ENCODE measurements at regions not wholly inside any gene's neighbourhood (a gene's known extent, or its start where the extent isn't known, plus 50 kb on each side); places are given as distances from the start of the nearest gene placed in this dataset.
"Not testable (repeated sequence)": the region's sequence is repeated elsewhere in the genome, so short reads cannot be mapped to it uniquely, and the experiment has no call there.

DNA sequence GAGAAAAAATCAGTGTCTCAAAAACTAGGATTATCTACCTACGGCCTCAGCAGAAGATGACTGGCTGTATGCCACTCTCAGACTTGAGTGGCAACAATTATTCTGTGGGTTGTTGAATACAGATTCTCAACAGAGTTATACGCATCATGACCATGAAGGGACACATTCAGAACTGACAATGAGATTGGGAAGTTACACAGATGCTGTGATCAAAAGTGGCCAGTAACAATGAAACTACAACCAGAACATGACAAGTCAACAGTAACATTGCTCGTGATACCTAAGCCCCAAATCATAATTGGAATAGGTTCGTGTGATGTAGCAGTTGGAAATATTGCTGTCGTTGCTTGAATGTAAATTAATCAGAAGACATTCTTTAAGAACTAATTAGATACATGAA lies 957.5 kb upstream of the CDH9 start:
- DNase-seq, result no peak

DNA sequence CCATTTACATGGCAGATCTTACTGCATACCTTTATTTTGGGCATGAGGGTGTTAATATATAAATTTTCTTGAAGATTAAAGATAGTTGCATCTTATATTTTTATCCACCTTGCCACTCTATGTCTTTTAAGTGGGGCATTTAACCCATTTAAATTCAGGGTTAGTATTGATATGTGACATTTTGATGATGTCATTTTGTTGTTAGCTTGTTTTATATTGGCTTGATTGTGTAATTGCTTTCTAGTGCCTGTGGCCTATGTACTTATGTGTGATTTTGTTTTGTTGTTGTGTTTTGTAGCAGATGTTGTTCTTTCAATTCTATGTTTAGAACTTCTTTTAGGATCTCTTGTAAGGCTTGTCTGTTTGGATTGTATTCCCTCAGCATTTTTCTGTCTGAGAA lies 939.9 kb upstream of the CDH9 start:
- no peak for DNase-seq

DNA sequence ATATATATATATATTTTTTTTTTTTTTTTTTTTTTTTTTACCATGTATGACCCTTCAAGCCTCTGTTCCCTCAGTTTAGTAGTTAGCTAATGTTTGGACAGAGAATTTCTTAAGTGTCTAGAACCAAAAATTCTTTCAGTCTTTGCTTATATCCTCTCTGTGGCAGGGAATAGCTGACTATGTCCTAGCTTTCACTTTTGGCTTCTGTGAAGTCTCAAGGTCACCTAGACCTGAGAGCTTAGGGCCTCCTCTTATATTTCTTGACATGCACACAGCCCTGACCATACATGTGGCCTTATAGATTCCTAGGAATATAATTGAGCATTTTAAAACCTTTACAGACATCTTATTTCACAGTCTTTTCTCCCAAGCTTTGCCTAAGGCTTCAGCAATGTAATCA lies 930.8 kb upstream of the CDH9 start:
- DNase-seq, result no peak

DNA sequence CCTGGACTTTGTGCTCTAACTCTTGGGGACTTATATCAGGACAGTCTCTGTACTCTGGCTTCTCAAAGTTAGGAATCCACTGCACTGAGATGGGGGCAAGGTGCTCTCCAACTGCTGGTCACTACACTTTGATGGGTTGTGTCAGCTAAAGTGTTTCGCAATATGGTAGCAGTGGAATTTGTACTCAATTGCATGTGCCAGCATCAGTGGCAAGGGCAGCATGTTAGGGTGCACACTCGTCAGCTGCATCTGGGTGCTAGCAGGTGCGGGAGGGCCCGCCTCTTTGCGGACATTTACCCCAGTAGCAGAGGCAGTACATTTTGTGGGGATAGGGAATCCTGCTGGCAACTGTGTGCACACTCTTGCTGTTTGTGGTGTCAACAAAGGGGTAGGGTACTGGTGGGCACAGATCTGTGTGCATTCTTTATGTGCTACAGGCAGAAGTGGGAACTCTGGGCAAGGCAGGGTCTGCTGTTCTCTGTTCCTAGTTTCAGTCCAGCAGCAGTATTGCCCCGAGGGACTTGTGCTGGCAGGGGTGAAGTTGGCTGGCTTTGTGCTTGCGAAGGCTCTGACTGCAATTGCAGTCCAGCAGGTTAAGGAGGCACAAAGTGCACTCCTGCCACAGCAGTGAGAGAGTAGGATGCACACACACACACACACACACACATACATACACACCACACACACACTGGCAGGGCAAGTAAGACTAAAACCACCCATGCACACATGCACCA lies 924.8 kb upstream of the CDH9 start:
- DNase-seq, result no peak

DNA sequence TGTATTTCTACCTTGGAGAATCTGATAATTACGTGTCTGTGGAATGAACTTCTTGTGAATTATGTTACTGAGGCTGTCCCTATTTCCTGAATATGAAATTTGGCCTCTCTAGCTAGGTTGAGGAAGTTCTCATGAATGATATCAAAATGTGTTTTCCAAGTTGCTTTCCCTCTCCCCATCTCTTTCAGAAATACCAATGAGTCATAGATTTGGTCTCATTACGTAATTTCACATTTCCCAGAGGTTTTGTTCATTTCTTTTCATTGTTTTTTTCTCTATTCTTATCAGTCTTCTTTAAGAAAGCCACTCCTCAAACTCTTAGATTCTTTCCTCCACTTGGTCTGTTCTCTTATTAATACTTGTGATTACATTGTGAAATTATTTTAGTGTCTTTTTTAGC lies 923.8 kb upstream of the CDH9 start:
- DNase-seq, result no peak

DNA sequence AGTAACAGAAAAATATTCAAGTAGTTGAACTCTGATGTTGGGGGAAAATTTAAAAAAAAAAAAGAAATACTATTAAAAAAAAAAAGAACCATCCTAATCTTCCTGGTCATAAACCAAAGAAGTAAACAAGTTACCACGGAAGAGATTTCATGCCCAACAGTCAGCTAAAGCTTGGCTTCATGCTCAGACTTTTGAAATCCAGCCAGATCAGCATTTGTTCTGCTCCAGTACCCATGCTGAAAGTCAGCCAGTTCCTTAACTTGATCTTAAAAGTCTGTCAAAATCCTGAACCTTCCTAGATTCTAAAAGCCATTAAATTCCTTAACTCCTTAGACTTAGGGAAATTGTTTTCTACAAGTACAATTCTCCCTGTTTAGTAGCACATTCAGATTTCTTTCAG lies 908.7 kb upstream of the CDH9 start:
- no peak for DNase-seq

DNA sequence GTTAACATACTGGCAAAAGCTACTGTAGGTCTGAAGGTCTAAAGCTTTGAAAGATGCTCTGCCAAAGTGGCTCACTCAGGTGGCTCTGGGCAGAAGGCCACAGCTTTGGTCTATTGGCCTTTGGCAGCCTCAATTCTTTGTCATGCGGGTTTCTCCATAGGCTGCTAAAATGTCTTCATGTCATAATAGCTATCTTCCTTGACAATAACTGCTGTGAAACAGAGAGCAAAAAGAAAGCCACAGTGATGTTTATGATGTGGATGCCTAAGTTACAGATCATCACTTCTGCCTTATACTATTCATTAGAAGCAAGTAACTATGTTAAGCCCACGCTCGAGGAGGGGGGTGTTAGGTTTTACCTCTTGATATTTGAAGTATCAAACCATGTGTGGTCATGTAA lies 906.1 kb upstream of the CDH9 start:
- DNase-seq, result no peak

DNA sequence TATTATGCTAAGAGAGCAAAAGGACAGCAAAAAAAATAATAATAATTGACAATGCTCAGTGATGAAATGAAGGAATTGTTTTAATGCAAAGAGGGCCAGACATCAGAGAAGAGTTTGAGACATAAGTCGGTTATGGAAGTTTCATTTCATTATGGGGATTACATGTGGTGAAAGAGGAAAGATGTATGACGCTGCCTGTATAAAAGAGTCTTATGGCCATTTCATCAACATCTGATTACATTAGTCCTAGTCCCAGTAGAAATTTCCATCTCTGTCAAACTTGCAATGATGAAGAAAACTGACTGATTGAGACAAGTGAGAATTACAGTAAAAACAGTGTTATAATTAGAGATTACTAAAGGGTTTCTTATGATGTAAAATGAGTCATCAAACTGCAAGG lies 900.6 kb upstream of the CDH9 start:
- no peak for DNase-seq

DNA sequence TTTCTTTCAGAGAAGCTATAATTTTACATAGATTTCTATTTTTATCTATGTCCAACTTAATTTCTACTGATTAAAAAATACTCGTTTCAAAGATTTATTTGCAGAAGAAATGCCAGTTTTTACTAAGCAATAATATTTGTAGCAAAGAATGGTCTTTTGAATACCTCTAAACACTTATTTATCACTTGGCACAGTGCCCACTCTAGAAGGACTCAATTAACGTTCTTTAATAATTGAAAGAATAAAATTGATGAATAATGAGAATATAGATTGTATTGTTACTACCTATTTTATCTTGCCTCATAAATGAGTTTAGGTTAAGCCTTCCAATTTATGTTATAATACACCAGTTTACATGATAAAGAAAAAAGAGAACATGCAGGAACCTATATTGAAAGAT lies 889.7 kb upstream of the CDH9 start:
- DNase-seq, result no peak

DNA sequence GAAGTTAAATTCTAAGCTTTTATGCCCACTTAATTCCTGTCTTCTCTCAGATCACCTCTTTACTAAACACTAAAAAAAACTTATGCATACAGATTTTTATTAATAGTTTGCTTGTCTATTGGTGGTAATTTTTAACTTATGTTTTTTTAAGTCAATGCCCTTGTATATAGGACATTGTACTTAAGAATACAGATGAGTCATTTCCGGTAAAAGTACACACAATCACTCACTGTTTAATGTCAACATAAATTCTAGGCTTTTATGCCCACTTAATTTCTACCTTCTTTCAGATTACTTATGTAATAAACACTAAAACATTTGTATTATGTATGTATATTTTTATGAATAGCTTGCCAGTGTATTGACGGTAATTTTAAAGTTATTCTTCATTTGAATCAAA lies 872.8 kb upstream of the CDH9 start:
- DNase-seq, result no peak

DNA sequence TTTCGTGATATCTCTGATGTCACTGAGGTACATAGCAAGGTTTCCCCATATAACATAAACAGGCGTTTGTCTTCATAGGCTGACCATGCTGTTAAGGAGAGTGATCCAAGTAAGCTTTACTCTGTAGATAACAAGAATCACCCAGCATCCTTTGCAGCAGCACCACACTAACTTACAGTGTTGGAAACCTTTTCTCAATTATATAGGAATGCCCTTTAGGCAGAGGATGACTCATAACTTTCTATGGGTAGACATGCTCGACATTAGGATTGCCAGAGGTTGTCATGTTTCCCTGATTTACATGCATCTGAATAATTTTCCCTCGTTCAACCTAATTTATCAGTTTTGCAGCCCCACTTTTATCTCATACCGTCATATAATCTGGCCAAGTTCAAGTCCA lies 870.0 kb upstream of the CDH9 start:
- no peak for DNase-seq

DNA sequence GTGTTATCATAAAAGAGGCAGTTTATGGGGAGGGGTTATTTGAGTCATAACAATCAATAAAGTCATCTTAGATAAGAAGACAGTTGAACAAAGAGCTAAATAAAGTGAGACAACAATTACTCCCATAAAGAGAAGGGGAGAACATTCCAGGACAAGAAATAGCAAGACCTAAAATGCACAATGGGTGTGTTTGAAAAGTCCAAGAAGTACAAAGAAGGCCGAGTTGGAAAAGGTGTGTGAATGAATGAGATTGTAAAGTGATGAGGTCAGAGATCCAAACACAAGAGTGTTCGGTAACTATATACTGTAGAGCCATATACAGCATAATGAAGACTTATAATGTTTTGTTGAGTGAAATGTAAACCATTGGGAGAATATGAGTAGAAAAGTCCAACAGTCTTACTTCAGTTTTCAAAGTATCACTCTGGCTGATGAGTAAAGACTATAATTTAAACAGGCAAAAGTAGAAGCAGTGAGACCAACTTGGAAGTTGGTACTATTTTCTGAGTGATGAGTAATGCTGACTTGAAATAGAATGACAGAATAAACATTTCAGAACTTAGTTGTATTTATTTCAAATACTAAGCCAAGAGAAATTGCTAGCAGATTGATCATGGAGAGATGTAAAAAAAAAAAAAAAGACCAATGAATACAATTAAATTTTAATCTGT lies 868.7 kb upstream of the CDH9 start:
- DNase-seq, result no peak

DNA sequence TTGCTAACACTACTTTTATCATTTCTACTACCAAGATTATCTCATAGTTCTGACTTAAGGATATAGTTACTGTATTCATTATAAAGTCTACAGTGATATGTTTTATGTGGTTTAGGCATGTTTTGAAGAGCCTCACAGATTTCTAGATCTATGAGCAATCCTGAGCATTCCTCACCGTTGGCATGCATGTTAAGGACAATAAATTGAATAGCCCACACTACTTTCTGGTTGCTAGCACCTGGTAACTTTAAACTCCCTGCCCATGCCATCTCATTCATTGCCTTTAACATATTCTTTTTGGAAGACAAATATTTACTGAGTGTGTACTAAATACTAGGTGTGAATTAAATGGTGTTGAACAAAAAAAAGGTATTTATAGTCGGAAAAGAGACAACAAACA lies 868.1 kb upstream of the CDH9 start:
- DNase-seq, result no peak

DNA sequence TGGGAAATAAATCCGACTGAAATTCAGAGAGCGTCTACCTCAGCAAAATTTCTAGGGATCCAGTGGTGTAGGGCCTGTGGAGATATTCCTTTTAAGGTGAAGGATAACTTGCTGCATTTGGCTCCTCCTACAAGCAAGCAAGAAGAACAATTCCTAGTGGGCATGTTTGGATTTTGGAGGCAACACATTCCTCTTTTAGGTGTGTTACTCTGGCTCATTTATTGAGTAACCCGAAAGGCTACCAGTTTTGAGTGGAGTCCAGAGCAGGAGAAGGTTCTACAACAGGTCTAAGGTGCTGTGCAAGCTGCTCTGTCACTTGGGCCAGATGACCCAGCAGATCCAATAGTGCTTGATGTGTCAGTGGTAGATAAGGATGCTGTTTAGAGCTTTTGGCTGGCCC lies 862.4 kb upstream of the CDH9 start:
- DNase-seq, result no peak

DNA sequence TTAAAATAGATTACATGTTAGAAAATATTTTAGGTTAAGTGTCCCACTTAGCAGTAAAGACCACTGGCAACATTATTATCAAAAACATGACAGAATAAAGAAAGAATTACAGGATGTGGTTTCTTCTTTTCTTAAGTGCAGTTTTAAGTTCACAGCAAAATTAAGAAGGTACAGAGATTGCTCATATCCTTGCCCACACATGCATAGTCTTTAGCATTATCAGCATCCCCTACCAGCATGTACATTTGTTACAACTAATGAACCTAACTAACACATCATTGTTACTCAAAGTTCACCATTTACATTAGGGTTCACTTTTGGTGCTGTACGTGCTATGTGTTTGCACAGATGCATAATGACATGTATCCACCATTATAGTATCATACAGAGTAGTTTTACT lies 837.7 kb upstream of the CDH9 start:
- DNase-seq, result no peak

DNA sequence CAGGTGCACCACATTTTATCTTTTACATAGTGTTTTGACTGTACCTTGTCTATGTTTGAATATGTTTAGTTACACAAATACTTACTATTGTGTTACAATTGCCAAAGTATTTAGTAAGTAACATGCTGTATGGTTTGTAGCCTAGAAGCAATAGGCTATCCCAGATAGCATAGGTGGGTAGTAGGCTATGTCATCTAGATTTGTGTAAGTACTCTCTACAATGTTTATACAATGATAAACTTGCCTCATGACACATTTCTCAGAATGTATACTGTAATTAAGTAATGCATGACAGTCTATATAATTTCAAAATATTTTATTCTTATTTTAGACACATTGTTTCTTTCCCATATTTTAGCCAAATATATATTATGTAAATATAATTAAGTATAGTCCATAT lies 836.8 kb upstream of the CDH9 start:
- DNase-seq, result no peak

DNA sequence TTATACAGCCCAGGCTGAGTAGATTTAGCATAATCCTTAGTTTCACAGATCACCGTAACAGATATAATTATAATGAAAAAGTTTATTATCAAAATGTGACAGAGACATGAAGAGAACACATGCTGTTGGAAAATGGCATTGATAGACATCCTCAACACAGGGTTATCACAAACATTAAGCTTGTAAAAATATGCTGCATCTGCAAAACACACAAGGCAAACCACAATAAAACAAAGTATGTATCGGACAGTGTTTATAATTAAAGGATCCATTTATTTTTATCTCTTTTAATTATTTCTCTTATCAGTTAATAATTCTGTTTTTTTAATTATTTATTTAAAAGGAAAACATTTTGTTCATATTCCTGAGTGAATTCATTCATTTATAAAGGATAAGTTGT lies 829.9 kb upstream of the CDH9 start:
- no peak for DNase-seq

DNA sequence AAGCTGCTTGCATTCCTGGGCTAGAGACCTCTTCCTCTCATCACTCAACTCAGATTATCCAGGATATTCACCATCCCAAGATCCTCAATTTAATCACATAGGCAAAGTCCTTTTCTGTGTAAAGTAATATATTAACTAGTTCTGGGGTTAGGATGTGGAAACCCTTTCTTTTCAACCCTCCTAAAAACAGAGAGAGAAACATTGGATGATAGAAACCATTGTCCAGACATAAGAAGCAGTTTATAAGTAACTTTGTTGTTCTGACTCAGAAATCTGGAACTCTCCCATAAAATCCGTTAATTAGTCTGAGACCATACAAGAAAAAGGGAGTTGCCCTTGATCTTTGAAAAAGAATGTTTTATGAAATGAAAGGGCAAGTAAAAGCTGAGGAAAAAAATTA lies 817.1 kb upstream of the CDH9 start:
- DNase-seq, result no peak

DNA sequence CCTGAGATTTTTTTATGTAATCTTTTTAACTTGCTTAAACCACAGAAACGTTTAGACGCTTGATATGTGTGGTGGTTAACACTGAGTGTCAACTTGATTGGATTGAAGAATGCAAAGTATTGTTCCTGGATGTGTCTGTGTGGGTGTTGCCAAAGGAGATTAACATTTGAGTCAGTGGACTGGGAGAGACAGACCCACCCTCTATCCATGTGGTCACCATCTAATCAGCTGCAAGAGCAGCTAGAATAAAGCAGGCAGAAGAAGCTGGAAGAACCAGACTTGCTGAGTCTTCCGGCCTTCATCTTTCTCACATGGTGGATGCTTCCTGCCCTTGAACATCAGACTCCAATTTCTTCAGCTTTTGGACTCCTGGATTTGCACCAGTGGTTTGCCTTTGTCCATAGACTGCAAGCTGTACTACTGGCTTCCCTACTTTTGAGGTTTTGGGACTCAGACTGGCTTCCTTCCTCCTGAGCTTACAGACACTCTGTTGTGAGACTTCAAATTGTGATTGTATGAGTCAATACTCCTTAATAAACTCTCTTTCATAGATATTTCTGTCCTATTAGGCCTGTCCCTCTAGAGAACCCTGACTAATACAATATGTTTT lies 816.0 kb upstream of the CDH9 start:
- DNase-seq, result no peak

DNA sequence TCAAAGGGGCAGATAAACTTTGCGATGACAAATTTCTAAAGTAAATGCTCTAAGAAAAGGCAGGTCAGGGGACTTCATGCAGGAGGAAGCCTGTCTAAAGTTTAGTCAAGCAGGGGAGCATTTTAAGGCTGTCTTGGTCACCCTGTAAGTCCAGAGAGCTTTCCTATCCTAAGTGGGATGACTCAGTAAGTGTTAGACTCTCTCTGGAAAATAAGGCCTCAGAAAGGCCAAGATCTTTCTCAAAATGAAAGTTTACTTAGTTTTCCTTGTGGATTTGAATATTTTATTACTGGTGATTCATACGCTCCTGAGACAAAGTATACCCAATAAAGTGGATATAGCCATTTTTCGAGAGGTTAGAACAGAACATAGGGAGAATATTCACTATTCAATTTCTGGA lies 806.9 kb upstream of the CDH9 start:
- DNase-seq, result no peak

DNA sequence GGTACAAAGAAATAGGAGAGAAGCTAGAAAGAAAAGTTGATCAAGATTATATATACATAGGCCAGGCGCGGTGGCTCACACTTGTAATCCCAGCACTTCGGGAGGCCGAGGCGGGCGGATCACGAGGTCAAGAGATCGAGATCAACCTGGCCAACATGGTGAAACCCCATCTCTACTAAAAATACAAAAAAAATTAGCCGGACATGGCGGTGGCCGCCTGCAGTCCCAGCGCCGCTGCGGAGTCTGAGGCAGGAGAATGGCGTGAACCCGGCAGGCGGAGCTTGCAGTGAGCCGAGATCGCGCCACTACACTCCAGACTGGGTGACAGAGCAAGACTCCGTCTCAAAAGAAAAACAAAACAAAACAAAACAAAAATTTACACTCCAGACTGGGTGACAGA lies 798.3 kb upstream of the CDH9 start:
- not testable (repeated sequence) for DNase-seq

DNA sequence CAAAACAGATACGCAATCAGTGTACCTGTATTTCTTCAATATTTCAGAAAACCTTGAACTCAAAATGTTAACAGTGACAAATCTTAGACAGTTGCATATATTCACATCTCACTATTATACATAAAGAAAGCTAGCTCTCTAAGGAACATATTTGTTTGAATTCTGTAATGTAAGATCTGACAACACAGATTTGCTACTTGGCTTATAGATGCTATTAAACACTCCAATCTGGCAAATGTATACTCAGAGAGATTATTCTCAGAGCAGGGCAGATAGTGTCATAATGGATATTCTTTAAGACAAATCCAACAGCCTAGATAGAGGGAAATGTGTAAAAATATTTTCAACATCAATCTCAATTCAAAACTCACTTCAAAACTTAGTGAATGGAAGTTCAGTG lies 794.5 kb upstream of the CDH9 start:
- DNase-seq, result no peak

DNA sequence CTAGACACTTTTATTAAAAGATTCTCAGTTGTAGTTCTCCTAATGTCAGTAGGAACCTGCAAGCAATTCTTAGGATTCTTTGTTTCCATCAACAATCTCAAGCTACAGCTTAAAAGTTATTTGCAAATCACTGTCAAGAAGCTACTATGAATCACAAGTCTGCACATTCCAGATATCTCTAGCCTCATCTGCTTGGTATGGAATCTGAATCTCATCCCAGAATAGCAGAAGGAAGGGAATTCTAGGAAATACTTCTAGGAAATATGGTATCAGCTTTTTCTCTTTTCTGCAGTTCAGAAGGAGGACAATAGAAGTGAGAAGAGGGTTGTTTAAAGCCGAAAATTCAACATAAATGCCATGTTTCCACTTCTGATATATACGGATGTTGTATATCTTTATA lies 792.2 kb upstream of the CDH9 start:
- DNase-seq, result no peak

DNA sequence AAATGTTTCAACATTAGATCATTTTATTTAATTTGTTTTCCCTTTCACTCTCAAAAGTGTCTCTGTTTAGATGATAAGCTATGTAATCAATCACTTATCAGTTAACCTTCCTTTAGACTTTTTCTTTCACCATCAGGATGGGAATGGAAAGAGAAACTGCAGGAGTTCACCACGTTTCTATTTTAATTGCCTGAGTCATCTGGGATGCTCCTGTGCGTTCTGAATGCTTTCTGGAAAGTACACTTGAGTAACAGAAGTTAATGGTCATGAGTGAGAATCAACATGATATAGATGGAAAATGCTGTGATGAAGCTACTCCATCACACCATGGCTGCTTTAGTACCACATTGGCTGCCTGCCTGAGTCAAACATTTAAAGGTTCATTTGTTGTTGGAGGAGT lies 783.3 kb upstream of the CDH9 start:
- DNase-seq, result no peak

DNA sequence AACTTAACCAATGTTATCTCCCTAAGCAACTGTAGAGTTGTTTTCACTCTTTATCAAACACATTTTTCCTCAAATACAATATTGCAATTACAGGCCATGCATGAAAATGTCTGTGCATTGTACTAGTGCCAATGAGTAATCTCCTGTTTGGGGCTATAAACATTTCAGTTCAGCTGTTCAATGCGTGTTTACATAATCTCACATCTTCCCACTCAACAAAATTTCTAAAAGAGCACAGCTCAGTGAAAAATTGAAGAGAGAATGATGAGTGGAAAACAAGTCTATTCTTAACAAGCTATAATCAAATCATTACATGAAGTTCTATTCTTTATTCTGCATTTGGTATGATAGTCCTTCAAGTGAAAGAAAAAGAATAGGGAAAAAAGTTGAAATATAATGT lies 780.5 kb upstream of the CDH9 start:
- no peak for DNase-seq
